ENCODE measurements at regions not wholly inside any gene's neighbourhood (a gene's known extent, or its start where the extent isn't known, plus 50 kb on each side); places are given as distances from the start of the nearest gene placed in this dataset.
"Not testable (repeated sequence)": the region's sequence is repeated elsewhere in the genome, so short reads cannot be mapped to it uniquely, and the experiment has no call there.

GRCh38 chr14:89728964-89729363 lies 225.6 kb downstream of the EFCAB11 start:
- Histone ChIP-seq H3K9me3 (ENCODE audit: control insufficient read depth, insufficient read depth, low read length) (no peaks in the 10 kb centered on the region), H3K27ac (ENCODE audit: low read depth, low read length) (no peak overlapping the region), H3K27me3 (ENCODE audit: control insufficient read depth, insufficient read depth, low read length) (no peaks in the 10 kb centered on the region), H3K4me3 (ENCODE audit: low read depth, low read length) (no peak overlapping the region)
- ChIA-PET POLR2A (no interaction called here), CTCF (no interaction called here)
- DNase-seq (ENCODE audit: low read depth, low spot score) = no peak
- TF ChIP-seq CTCF (IDR thresholded peaks at IDR 0.05; ENCODE audit: low read depth, low read length) = no peak

- CTCF ChIA-PET; DNase-seq (ENCODE audit: low read depth, low spot score); POLR2A ChIA-PET: not testable (repeated sequence)
Measured at GRCh38 chr14:89726226-89726625, 228.3 kb downstream of the EFCAB11 start.

GRCh38 chr14:89724628-89724960 lies 229.9 kb downstream of the EFCAB11 start:
- no peak overlapping the region for H3K4me3 ChIP-seq (ENCODE audit: low read depth, low read length)
- no peak overlapping the region for H3K27ac ChIP-seq (ENCODE audit: low read depth, low read length)
- ChIA-PET POLR2A (no interaction called here), CTCF (no interaction called here)
- TF ChIP-seq CTCF (IDR thresholded peaks at IDR 0.05; ENCODE audit: low read depth, low read length) = no peak
- no peaks in the 10 kb centered on the region for H3K9me3 ChIP-seq (ENCODE audit: control insufficient read depth, insufficient read depth, low read length)
- no peak for DNase-seq (ENCODE audit: low read depth, low spot score)
- no peaks in the 10 kb centered on the region for H3K27me3 ChIP-seq (ENCODE audit: control insufficient read depth, insufficient read depth, low read length)

More at GRCh38 chr14:89726226-89726625, 228.3 kb downstream of the EFCAB11 start:
- H3K27ac ChIP-seq (ENCODE audit: low read depth, low read length); H3K4me3 ChIP-seq (ENCODE audit: low read depth, low read length); H3K9me3 ChIP-seq (ENCODE audit: control insufficient read depth, insufficient read depth, low read length); H3K27me3 ChIP-seq (ENCODE audit: control insufficient read depth, insufficient read depth, low read length): not testable (repeated sequence)

GRCh38 chr14:89723930-89724627 lies 230.5 kb downstream of the EFCAB11 start:
- CTCF ChIA-PET = no interaction called here
- no peak overlapping the region for H3K4me3 ChIP-seq (ENCODE audit: low read depth, low read length)
- no peak for DNase-seq (ENCODE audit: low read depth, low spot score)
- POLR2A ChIA-PET = no interaction called here
- H3K27me3 ChIP-seq (ENCODE audit: control insufficient read depth, insufficient read depth, low read length) = no peaks in the 10 kb centered on the region
- H3K27ac ChIP-seq (ENCODE audit: low read depth, low read length) = no peak overlapping the region
- H3K9me3 ChIP-seq (ENCODE audit: control insufficient read depth, insufficient read depth, low read length) = no peaks in the 10 kb centered on the region
- TF ChIP-seq CTCF (IDR thresholded peaks at IDR 0.05; ENCODE audit: low read depth, low read length) = no peak

- no peak for DNase-seq (ENCODE audit: low read depth, low spot score)
- ChIA-PET POLR2A (interaction anchor here (0.6 kb wide), 1 partner anchor 17 kb away, joined by 3 read pairs; no protein-coding TSS in a partner anchor), CTCF (interaction anchor here (1.1 to 1.5 kb wide), 2 partner anchors 193 to 195 kb away, joined by 3 to 4 read pairs; no protein-coding TSS in a partner anchor)
Measured at GRCh38 chr14:89721956-89722355, 232.6 kb downstream of the EFCAB11 start.

More at GRCh38 chr14:89721956-89722355, 232.6 kb downstream of the EFCAB11 start:
- Histone ChIP-seq H3K27ac (ENCODE audit: low read depth, low read length) (no peak overlapping the region), H3K4me3 (ENCODE audit: low read depth, low read length) (no peak overlapping the region), H3K9me3 (ENCODE audit: control insufficient read depth, insufficient read depth, low read length) (no peaks in the 10 kb centered on the region), H3K27me3 (ENCODE audit: control insufficient read depth, insufficient read depth, low read length) (no peaks in the 10 kb centered on the region)
- TF ChIP-seq CTCF (IDR thresholded peaks at IDR 0.05; ENCODE audit: low read depth, low read length) = no peak

Measured in AG04450 (cell line).